MCF 10A (cell line): ENCODE measurements at regions not wholly inside any gene's neighbourhood (a gene's known extent, or its start where the extent isn't known, plus 50 kb on each side); places are given as distances from the start of the nearest gene placed in this dataset.
"Not testable (repeated sequence)": the region's sequence is repeated elsewhere in the genome, so short reads cannot be mapped to it uniquely, and the experiment has no call there.

ENCODE experiments used
- BruUV-seq: library from RNA; stranded (reverse); fragments of 400-500 nt; replicated peaks from 2 replicates; lab custom pipeline; 2021; lab: Mats Ljungman, UMichigan
- CTCF ChIA-PET: fragments of 300-600 bp; sonication (Branson Sonifier 250); formaldehyde crosslinking; extraction: SDS; loops from one replicate; lab custom pipeline; 2021; ENCODE audit warnings: antibody characterized with exemption, inconsistent platforms; lab: Yijun Ruan, JAX
- POLR2A ChIA-PET: fragments of 300-600, 350-650 bp; sonication (Branson Sonifier 250); formaldehyde crosslinking; extraction: SDS; loops from one replicate; lab custom pipeline; 2020; ENCODE audit warnings: antibody characterized with exemption, inconsistent platforms; lab: Yijun Ruan, JAX
- DNase-seq: peaks from one replicate; pipeline ENCODE4 v3.0.0-alpha.2; 2018; ENCODE audit not compliant: unreplicated experiment
- H3K27ac Mint-ChIP-seq: one replicate; pipeline ENCODE4 v1.8.0; 2022; ENCODE audit warnings: mild to moderate bottlenecking, low read depth, mixed read lengths; ENCODE audit not compliant: unreplicated experiment
- H3K27me3 Mint-ChIP-seq: one replicate; pipeline ENCODE4 v1.8.0; 2022; ENCODE audit warnings: mixed read lengths; ENCODE audit not compliant: insufficient read depth, unreplicated experiment
- H3K36me3 Mint-ChIP-seq: one replicate; pipeline ENCODE4 v1.8.0; 2022; ENCODE audit warnings: mild to moderate bottlenecking, moderate library complexity, mixed read lengths; ENCODE audit not compliant: insufficient read depth, unreplicated experiment
- H3K4me1 Mint-ChIP-seq: one replicate; pipeline ENCODE4 v1.8.0; 2022; ENCODE audit warnings: mixed read lengths; ENCODE audit not compliant: insufficient read depth, unreplicated experiment
- H3K4me3 Mint-ChIP-seq: one replicate; pipeline ENCODE4 v1.8.0; 2022; ENCODE audit warnings: mild to moderate bottlenecking, moderate library complexity, mixed read lengths; ENCODE audit not compliant: unreplicated experiment
- H3K9me3 Mint-ChIP-seq: one replicate; pipeline ENCODE4 v1.8.0; 2022; ENCODE audit warnings: mixed read lengths; ENCODE audit not compliant: unreplicated experiment
- CTCF ChIP-seq: fragments of 200-600 bp; IDR thresholded peaks from one replicate; pipeline ENCODE4 v1.8.0; 2022; ENCODE audit warnings: antibody characterized with exemption, mild to moderate bottlenecking; ENCODE audit not compliant: unreplicated experiment
- intact Hi-C: fragments of 100-400 bp; cut with micrococcal nuclease; formaldehyde crosslinking; loops from 2 replicates; pipeline ENCODE4 v1.14.1; 2022

- Mint-ChIP-seq H3K27me3 (peaks cover 28% of the 10 kb centered on the region), H3K4me3 (no peak overlapping the region), H3K4me1 (no peaks in the 10 kb centered on the region), H3K36me3 (peaks cover 6% of the 10 kb centered on the region), H3K9me3 (no peaks in the 10 kb centered on the region), H3K27ac (no peak overlapping the region)
- intact Hi-C loops, result no loop called here
- BruUV-seq, result no TSS peak
- POLR2A ChIA-PET, result no interaction called here
- no peak for DNase-seq
- CTCF ChIA-PET, result no interaction called here
- no peak for TF ChIP-seq CTCF
These were observed 78.0 kb upstream of the RPS6KA2 start for GRCh38 chr6:166705069-166705468.

- POLR2A ChIA-PET, result interaction anchor here (0.7 to 1.0 kb wide), 2 partner anchors 12 to 832 kb away, joined by 3 read pairs; no protein-coding TSS in a partner anchor
- Mint-ChIP-seq H3K36me3 (peaks cover 6% of the 10 kb centered on the region), H3K9me3 (no peaks in the 10 kb centered on the region), H3K27me3 (peaks cover 28% of the 10 kb centered on the region), H3K27ac (no peak overlapping the region), H3K4me3 (no peak overlapping the region), H3K4me1 (no peaks in the 10 kb centered on the region)
- no peak for DNase-seq
- TF ChIP-seq CTCF, result no peak
- CTCF ChIA-PET, result no interaction called here
- intact Hi-C loops, result no loop called here
- BruUV-seq, result no TSS peak
These were observed 77.1 kb upstream of the RPS6KA2 start for GRCh38 chr6:166704171-166704570.

GRCh38 chr6:166703149-166703710 lies 76.2 kb upstream of the RPS6KA2 start:
- H3K4me1 Mint-ChIP-seq, result no peaks in the 10 kb centered on the region
- no peak overlapping the region for H3K4me3 Mint-ChIP-seq
- H3K36me3 Mint-ChIP-seq, result peaks cover 6% of the 10 kb centered on the region
- H3K9me3 Mint-ChIP-seq, result no peaks in the 10 kb centered on the region
- CTCF ChIA-PET, result no interaction called here
- POLR2A ChIA-PET, result interaction anchor here (1.0 kb wide), 1 partner anchor 11 kb away, joined by 3 read pairs; no protein-coding TSS in a partner anchor
- DNase-seq, result no peak
- no TSS peak for BruUV-seq
- intact Hi-C loops, result no loop called here
- H3K27ac Mint-ChIP-seq, result no peak overlapping the region
- H3K27me3 Mint-ChIP-seq, result peaks cover 28% of the 10 kb centered on the region
- TF ChIP-seq CTCF, result no peak

GRCh38 chr6:166701424-166701823 lies 74.4 kb upstream of the RPS6KA2 start:
- H3K9me3 Mint-ChIP-seq, intact Hi-C loops, DNase-seq, H3K4me3 Mint-ChIP-seq, H3K4me1 Mint-ChIP-seq, BruUV-seq, CTCF ChIA-PET, H3K36me3 Mint-ChIP-seq, H3K27ac Mint-ChIP-seq: not testable (repeated sequence)
- POLR2A ChIA-PET, result interaction anchor here (0.5 kb wide), 1 partner anchor 414 kb away, joined by 3 read pairs; no protein-coding TSS in a partner anchor
- H3K27me3 Mint-ChIP-seq, result peaks cover 23% of the 10 kb centered on the region

- H3K27ac Mint-ChIP-seq, H3K4me1 Mint-ChIP-seq, H3K4me3 Mint-ChIP-seq, intact Hi-C loops, H3K9me3 Mint-ChIP-seq, POLR2A ChIA-PET, H3K36me3 Mint-ChIP-seq, CTCF ChIA-PET, DNase-seq, BruUV-seq: not testable (repeated sequence)
- H3K27me3 Mint-ChIP-seq, result peaks cover 18% of the 10 kb centered on the region
These were observed 73.8 kb upstream of the RPS6KA2 start for GRCh38 chr6:166700871-166701270.
